ENCODE measurements at regions not wholly inside any gene's neighbourhood (a gene's known extent, or its start where the extent isn't known, plus 50 kb on each side); places are given as distances from the start of the nearest gene placed in this dataset.

- no peak overlapping the region for H2AFZ ChIP-seq (ENCODE audit: low read length)
- no peak for TF ChIP-seq CTCF (IDR thresholded peaks at IDR 0.05; ENCODE audit: extremely low read depth, low read depth, low read length)
- no peaks in the 10 kb centered on the region for H4K20me1 ChIP-seq (ENCODE audit: insufficient read depth, low read length)
- no peaks in the 10 kb centered on the region for H3K79me2 ChIP-seq (ENCODE audit: insufficient read depth, low read length)
- H3K27ac ChIP-seq (ENCODE audit: low read depth, low read length) = no peak overlapping the region
- H3K4me2 ChIP-seq (ENCODE audit: insufficient read depth, low read length) = no peak overlapping the region
- peaks cover 2% of the 10 kb centered on the region for H3K9me3 ChIP-seq (ENCODE audit: low read depth, low read length)
- no peaks in the 10 kb centered on the region for H3K27me3 ChIP-seq (ENCODE audit: insufficient read depth, low read length)
- no peak for DNase-seq (ENCODE audit: insufficient read length, low spot score, missing footprints)
- H3K36me3 ChIP-seq (ENCODE audit: insufficient read depth, low read length) = no peaks in the 10 kb centered on the region
- no peaks in the 10 kb centered on the region for H3K4me1 ChIP-seq (ENCODE audit: insufficient read depth, low read length)
- no peak overlapping the region for H3K4me3 ChIP-seq (ENCODE audit: insufficient read depth, low read length)
Measured at GRCh38 chr19:31841755-31842154, 492.5 kb upstream of the TSHZ3 start.

GRCh38 chr19:31863122-31863521, 482.3 kb upstream of the ZNF507 start:
- Histone ChIP-seq H3K36me3 (ENCODE audit: insufficient read depth, low read length) (no peaks in the 10 kb centered on the region), H3K27me3 (ENCODE audit: insufficient read depth, low read length) (no peaks in the 10 kb centered on the region), H3K4me2 (ENCODE audit: insufficient read depth, low read length) (no peak overlapping the region), H3K4me1 (ENCODE audit: insufficient read depth, low read length) (no peaks in the 10 kb centered on the region), H4K20me1 (ENCODE audit: insufficient read depth, low read length) (no peaks in the 10 kb centered on the region), H3K4me3 (ENCODE audit: insufficient read depth, low read length) (no peak overlapping the region), H3K79me2 (ENCODE audit: insufficient read depth, low read length) (no peaks in the 10 kb centered on the region), H3K9me3 (ENCODE audit: low read depth, low read length) (peaks cover 8% of the 10 kb centered on the region), H2AFZ (ENCODE audit: low read length) (no peak overlapping the region), H3K27ac (ENCODE audit: low read depth, low read length) (no peak overlapping the region)
- no peak for DNase-seq (ENCODE audit: insufficient read length, low spot score, missing footprints)
- TF ChIP-seq CTCF (IDR thresholded peaks at IDR 0.05; ENCODE audit: extremely low read depth, low read depth, low read length) = no peak

- TF ChIP-seq CTCF (IDR thresholded peaks at IDR 0.05; ENCODE audit: extremely low read depth, low read depth, low read length) = no peak
- DNase-seq (ENCODE audit: insufficient read length, low spot score, missing footprints) = no peak
- H3K27ac ChIP-seq (ENCODE audit: low read depth, low read length) = no peak overlapping the region
- H3K4me3 ChIP-seq (ENCODE audit: insufficient read depth, low read length) = no peak overlapping the region
- H3K4me2 ChIP-seq (ENCODE audit: insufficient read depth, low read length) = no peak overlapping the region
- H3K79me2 ChIP-seq (ENCODE audit: insufficient read depth, low read length) = no peaks in the 10 kb centered on the region
- H3K27me3 ChIP-seq (ENCODE audit: insufficient read depth, low read length) = no peaks in the 10 kb centered on the region
- no peaks in the 10 kb centered on the region for H3K36me3 ChIP-seq (ENCODE audit: insufficient read depth, low read length)
- H3K9me3 ChIP-seq (ENCODE audit: low read depth, low read length) = peaks cover 4% of the 10 kb centered on the region
- no peak overlapping the region for H2AFZ ChIP-seq (ENCODE audit: low read length)
- H4K20me1 ChIP-seq (ENCODE audit: insufficient read depth, low read length) = no peaks in the 10 kb centered on the region
- no peaks in the 10 kb centered on the region for H3K4me1 ChIP-seq (ENCODE audit: insufficient read depth, low read length)
Measured at GRCh38 chr19:31874313-31874712, 471.1 kb upstream of the ZNF507 start.

- H3K27me3 ChIP-seq (ENCODE audit: insufficient read depth, low read length) = no peaks in the 10 kb centered on the region
- no peak overlapping the region for H3K27ac ChIP-seq (ENCODE audit: low read depth, low read length)
- no peak overlapping the region for H3K4me3 ChIP-seq (ENCODE audit: insufficient read depth, low read length)
- no peak overlapping the region for H3K4me2 ChIP-seq (ENCODE audit: insufficient read depth, low read length)
- H3K4me1 ChIP-seq (ENCODE audit: insufficient read depth, low read length) = no peaks in the 10 kb centered on the region
- TF ChIP-seq CTCF (IDR thresholded peaks at IDR 0.05; ENCODE audit: extremely low read depth, low read depth, low read length) = no peak
- peak; percentile 27 for DNase-seq (ENCODE audit: insufficient read length, low spot score, missing footprints)
- no peaks in the 10 kb centered on the region for H4K20me1 ChIP-seq (ENCODE audit: insufficient read depth, low read length)
- H3K36me3 ChIP-seq (ENCODE audit: insufficient read depth, low read length) = no peaks in the 10 kb centered on the region
- H3K79me2 ChIP-seq (ENCODE audit: insufficient read depth, low read length) = no peaks in the 10 kb centered on the region
- no peak overlapping the region for H2AFZ ChIP-seq (ENCODE audit: low read length)
- H3K9me3 ChIP-seq (ENCODE audit: low read depth, low read length) = peaks cover 4% of the 10 kb centered on the region
Measured at GRCh38 chr19:31875591-31875990, 469.8 kb upstream of the ZNF507 start.

Measured in osteoblast (primary cell).